Urinary bladder (tissue), 3 donors: ENCODE measurements at regions not wholly inside any gene's neighbourhood (a gene's known extent, or its start where the extent isn't known, plus 50 kb on each side); places are given as distances from the start of the nearest gene placed in this dataset.
"Not testable (repeated sequence)": the region's sequence is repeated elsewhere in the genome, so short reads cannot be mapped to it uniquely, and the experiment has no call there.

ENCODE experiments used
- DNase-seq: peaks from one replicate; pipeline ENCODE4 v3.0.0-alpha.2; 2015; ENCODE audit errors: extremely low spot score
- H3K27ac ChIP-seq: one replicate; pipeline ENCODE4 v1.5.1; 2013; ENCODE audit warnings: low read depth, mild to moderate bottlenecking, moderate library complexity
- H3K36me3 ChIP-seq: one replicate; pipeline ENCODE4 v1.6.1; 2013; ENCODE audit warnings: mild to moderate bottlenecking, moderate library complexity; ENCODE audit not compliant: insufficient read depth
- H3K4me1 ChIP-seq: one replicate; pipeline ENCODE4 v1.6.1; 2013; ENCODE audit warnings: mild to moderate bottlenecking, moderate library complexity; ENCODE audit not compliant: insufficient read depth
- H3K4me3 ChIP-seq: one replicate; pipeline ENCODE4 v1.5.1; 2013; ENCODE audit warnings: low read depth, low read length
- WGBS: extraction: QIAGEN DNeasy Blood & Tissue Kit; methylation state at CpG from one replicate; pipeline ENCODE4 v1.1.7; 2013; 5-methylcytosine and 5-hydroxymethylcytosine counted together
- donor health status: healthy with polysubstance abuse.
- donor health status: healthy.

DNA sequence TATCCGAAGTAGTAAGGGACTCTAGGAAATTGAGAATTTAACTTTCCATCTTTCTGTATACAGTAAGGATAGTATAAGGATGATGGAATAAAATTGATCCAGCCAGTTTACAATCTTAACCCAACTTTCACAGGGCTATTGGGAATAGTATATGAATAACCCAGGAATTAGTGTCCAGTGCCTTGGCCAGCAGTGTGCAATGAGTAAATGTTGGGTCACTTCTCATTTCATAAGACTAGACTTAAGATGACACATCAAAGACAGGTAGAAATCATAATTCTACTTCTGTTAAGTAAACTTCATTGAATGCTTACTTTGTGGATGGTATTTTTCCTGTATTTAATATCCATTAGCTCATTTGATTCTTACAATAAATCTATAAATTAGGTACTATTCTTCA lies 949.6 kb upstream of the GOT2 start:
- 94% methylated on average over 1 of the region's 1 CpG for WGBS
- Histone ChIP-seq H3K27ac (no peak overlapping the region), H3K4me3 (no peak overlapping the region), H3K36me3 (no peaks in the 10 kb centered on the region), H3K4me1 (no peaks in the 10 kb centered on the region)
- DNase-seq, result no peak

DNA sequence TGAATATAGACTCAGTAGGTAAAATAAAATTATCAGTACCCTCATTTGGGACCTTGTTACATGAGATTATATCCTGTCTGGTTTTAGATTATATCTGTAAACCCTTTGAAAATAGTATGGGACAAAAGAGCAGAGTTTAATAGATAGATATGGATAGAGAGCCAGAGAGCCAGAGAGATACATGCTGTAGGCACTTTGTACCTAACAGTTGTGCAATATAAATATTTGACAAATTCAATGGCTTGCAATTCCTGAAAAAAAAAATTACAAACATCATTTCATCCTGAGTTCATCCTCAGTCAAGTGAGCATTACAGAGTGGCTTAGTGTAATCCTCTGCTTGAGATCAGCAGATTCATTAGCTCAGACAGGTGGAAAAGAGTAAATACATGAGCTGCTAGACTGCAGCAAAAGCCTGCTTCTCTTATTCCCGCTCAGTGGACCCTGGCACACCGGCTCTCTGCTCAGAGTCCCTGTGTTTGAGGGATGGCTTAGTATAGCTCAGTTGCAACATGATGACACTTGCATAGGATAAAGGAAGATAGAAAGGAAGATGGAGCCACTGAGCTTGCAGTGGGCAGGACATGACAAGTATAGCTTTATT lies 931.6 kb upstream of the GOT2 start:
- WGBS, result 32% methylated on average over 2 of the region's 2 CpGs
- Histone ChIP-seq H3K4me1 (no peaks in the 10 kb centered on the region), H3K36me3 (no peaks in the 10 kb centered on the region), H3K27ac (no peak overlapping the region), H3K4me3 (no peak overlapping the region)
- no peak for DNase-seq

DNA sequence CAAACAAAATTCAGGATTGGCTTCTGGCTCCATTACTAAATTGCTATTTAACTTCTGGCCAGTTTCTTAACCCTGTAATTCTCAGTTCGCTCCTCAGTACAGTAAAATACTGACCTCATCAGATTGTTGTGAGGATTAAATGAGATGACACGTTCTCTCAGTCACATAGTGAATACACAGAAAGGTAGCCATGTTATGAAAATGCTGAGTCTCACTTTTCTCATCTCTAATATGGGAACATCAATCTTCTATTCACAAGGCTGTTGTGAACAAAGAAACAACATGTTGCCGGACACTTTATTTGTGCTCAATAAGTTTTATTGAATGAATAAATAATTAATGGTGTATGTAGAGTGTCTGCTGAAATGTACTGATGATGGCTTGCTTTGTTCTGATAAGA lies 924.5 kb upstream of the GOT2 start:
- 79% methylated on average over 3 of the region's 3 CpGs for WGBS
- DNase-seq, result no peak
- Histone ChIP-seq H3K4me1 (no peaks in the 10 kb centered on the region), H3K4me3 (no peak overlapping the region), H3K27ac (no peak overlapping the region), H3K36me3 (no peaks in the 10 kb centered on the region)

DNA sequence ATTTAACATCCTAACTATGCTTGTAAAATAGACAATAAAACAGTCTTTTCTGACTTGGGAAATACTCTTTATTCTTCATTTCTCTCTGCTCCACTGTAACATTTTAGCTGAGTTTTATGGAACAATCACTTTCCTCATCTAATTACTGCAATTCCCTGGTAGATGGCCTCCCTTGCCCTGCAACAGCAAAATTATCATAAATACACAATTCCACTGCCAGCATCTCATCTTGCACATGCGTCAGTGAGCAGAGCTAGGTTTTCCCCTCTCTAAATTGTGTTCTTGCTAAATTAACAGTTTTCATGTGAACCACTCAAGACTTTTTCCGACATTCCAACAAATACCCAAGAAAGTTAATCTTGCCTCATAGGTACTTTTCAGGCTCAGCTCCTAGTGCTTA lies 920.9 kb upstream of the GOT2 start:
- DNase-seq, result no peak
- 55% methylated on average over 2 of the region's 2 CpGs for WGBS
- H3K4me1 ChIP-seq, result no peaks in the 10 kb centered on the region
- no peaks in the 10 kb centered on the region for H3K36me3 ChIP-seq
- H3K27ac ChIP-seq, result no peak overlapping the region
- no peak overlapping the region for H3K4me3 ChIP-seq

DNA sequence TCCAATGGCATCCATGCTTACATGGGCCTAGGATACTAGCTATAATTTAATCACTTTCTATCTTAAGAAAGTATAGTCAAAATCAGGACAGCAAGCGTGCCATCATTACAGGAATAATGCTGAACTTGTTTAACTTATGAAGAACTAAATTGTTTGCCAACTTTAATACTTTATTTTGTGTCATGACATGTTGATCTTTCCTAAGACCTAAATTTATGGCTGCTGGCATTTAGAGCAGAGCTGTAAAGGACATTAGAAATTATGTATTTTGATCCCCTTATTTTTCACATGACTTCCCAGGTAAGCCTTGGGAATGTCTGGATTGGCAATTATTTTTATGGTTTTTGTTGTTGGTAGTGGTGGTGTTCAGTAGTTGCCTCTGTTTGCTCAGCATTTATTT lies 920.3 kb upstream of the GOT2 start:
- 21% methylated on average over 1 of the region's 1 CpG for WGBS
- H3K4me3 ChIP-seq, result no peak overlapping the region
- no peak overlapping the region for H3K27ac ChIP-seq
- H3K4me1 ChIP-seq, result no peaks in the 10 kb centered on the region
- H3K36me3 ChIP-seq, result no peaks in the 10 kb centered on the region
- no peak for DNase-seq

DNA sequence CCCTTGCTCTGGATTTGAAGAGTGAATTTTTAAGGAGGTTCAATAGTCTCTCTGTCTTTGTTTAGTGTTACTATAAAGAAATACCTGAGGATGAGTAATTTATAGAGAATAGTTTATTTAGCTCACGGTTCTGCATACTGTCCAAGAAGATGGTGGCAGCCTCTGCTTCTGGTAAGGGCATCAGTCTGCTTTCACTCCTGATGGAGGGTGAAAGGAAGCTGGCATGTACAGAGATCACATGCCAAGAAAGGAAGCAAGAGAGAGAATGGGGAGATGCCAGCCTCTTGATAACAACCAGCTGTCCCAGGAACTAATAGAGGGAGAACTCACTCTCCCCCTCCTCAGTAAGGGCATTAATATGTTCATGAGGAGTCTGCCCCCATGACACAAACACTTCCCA lies 917.5 kb upstream of the GOT2 start:
- no peak for DNase-seq
- no peak overlapping the region for H3K27ac ChIP-seq
- WGBS, result 55% methylated on average over 1 of the region's 1 CpG
- H3K36me3 ChIP-seq, result no peaks in the 10 kb centered on the region
- H3K4me1 ChIP-seq, result no peaks in the 10 kb centered on the region
- no peak overlapping the region for H3K4me3 ChIP-seq

DNA sequence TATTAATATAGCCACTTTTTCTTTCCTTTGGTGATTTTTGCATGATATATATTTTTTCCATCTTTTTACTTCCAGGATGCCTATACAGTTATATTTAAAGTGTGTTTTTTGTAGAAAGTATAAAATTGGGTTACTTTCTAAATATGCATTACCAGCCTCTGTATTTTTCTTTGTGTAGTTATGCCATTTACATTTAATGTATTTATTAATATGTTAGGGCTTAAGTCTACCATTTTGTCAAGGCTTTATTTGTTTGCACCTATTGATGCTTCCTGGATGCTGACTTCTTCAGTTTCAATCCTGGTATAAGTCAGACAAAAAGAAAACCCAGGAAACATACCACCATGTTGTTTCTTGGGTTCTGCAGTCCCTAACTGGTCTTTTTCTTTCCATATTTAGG lies 911.1 kb upstream of the GOT2 start:
- Histone ChIP-seq H3K4me3 (no peak overlapping the region), H3K36me3 (no peaks in the 10 kb centered on the region), H3K4me1 (no peaks in the 10 kb centered on the region), H3K27ac (no peak overlapping the region)
- no peak for DNase-seq

DNA sequence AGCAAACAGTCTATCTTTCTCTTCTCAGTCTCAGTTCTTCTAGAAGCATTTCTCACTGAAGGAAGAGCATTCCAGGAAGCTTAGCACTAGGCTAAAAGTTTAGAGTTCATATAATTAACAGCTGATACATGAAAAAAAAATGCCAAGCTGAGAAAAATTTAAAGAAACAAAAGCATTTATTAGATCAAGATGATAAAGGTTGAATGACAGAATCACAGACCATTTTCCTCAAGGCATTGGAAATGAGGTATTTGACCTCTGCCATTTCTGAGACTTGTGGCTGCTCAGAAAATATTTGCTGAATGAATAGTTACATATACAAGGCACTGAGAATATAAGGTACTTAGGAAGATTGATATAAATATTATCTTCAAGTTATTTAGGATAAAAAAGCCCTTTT lies 901.6 kb upstream of the GOT2 start:
- Histone ChIP-seq H3K27ac (no peak overlapping the region), H3K36me3 (no peaks in the 10 kb centered on the region), H3K4me1 (no peaks in the 10 kb centered on the region), H3K4me3 (no peak overlapping the region)
- DNase-seq, result no peak

DNA sequence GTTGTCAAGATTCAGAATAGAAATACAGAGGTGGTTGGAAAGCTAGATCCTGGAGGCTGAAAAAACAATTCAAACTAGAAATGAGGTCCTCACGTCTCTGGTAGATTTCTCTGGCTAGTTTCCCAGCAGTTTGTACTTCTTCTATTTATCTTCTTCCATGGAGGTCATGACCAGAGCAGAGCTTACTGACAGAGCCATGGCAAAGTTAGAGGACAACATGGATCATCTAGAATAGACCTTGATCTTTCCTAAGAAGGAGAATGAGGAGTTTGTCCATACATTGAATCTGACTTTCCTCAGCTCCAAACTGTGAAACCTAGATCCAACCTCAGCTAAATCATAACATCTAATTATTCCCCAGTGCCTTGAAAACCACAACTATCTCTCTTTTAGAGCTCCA lies 900.8 kb upstream of the GOT2 start:
- no peak for DNase-seq
- no peaks in the 10 kb centered on the region for H3K36me3 ChIP-seq
- H3K4me1 ChIP-seq, result no peaks in the 10 kb centered on the region
- no peak overlapping the region for H3K4me3 ChIP-seq
- no peak overlapping the region for H3K27ac ChIP-seq
- 29% methylated on average over 1 of the region's 1 CpG for WGBS

DNA sequence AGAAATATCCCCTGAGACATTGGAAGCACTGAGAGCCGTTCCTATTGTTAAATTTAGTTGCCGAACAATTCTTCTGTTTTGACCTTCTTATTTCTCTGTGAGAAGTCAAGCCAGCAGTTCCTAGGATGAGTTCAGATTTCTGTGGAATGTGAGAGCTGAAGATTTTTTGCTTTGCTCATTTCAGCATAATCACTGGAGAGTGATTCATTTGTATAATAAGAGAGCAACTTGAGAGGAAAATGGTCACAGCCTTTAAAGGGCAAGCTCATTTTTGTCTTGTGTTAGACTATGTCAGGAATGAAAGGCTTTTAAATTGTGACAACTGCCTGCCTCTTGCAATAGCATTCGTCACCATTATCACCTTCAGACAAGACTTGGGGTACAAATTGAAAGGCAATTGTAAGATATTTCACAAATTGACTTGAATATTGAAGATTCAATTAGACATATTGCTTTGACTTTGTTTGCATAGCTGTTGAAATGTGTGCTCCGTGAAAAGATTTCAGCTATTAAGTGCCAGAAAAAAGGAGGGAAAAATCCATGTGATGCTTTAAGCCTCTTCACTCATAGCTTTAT lies 900.0 kb upstream of the GOT2 start:
- 34% methylated on average over 4 of the region's 4 CpGs for WGBS
- Histone ChIP-seq H3K27ac (no peak overlapping the region), H3K4me1 (no peaks in the 10 kb centered on the region), H3K36me3 (no peaks in the 10 kb centered on the region), H3K4me3 (no peak overlapping the region)
- DNase-seq, result no peak

DNA sequence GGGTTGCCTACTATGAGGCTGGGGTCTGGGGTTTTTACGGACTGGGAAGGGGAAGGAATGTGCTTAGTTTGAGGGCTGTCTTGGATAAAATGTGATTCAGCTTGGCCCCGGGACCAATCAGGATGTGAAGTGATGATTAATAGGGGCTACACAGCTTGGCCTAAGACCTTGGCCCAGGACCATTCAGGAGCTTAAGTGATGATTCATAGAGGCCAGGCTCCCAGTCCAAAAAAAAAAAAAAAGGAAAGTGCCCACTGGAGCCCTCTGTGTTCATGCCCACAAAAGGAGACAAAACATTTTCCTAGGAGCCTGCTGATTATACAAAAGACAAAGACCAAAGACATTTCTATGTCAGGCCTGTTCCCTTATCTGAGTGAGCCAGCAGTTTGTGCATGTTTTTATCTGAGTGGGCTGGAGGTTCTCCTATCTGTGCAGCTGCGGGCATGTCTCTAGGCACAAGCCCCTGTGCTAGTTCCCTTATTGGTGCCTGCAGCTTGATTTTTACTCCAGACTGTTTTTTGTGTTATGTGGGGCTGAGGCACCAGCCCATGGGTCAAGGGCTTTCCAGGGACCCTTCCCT lies 898.2 kb upstream of the GOT2 start:
- WGBS, result 45% methylated on average over 3 of the region's 3 CpGs
- Histone ChIP-seq H3K4me3 (no peak overlapping the region), H3K4me1 (no peaks in the 10 kb centered on the region), H3K27ac (no peak overlapping the region), H3K36me3 (no peaks in the 10 kb centered on the region)
- no peak for DNase-seq

DNA sequence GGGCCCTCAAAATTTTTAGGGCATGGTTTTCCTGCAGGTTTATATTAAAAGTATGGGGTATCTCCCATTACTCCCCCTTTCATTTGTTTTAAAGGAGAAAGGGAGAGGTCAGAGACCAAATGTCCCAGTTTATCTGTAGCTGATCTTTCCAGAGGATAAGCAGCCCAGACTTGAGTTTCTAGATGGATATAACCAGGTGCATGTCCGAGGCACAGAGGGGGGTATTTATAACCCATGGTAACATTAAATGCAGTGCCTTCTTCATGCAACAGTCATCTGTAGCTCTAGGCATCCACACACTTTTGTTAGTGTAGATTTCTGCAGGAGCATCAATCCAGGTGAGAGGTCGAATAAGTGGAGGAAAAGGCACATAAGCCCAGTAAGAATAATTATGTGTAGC lies 890.3 kb upstream of the GOT2 start:
- not testable (repeated sequence) for DNase-seq

DNA sequence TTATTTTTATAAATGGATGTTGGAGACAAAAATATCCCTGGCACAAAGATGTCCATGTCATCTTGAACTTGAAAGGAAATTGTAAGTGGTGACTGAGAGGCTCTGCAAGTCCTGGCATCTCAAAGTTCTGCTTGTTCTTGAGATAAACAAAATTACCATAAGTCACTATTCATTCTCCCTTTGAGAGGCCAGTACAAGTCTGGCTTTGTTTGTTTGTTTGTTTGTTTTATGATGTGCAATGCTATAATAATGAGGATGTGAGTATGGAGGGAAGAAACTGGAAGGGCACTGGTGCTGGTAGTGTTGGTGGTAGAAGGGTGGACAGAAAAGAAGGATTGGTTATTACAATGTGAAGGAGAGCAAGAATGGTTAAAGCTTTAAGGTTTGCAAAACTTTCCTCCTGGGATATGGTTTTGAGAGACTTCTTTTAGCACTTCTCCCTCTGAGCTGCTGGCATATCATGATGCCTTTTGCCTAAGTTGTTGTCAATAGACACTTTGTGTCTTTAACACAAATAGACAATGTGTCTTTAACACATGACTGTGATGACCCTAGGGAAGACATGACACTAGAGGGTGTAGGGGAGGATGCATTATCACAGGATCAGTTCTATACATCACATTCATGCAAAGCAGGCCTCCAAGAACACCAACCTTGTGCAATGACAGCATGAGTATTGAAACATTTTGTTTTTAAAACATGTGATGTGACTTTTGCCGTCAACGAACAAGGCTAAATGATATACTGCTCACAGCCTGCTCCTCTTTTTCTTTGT lies 880.5 kb upstream of the GOT2 start:
- 84% methylated on average over 2 of the region's 2 CpGs for WGBS
- no peak overlapping the region for H3K27ac ChIP-seq
- no peak overlapping the region for H3K4me3 ChIP-seq
- no peak for DNase-seq
- no peaks in the 10 kb centered on the region for H3K4me1 ChIP-seq
- H3K36me3 ChIP-seq, result no peaks in the 10 kb centered on the region

More for the DNA sequence above, 890.3 kb upstream of the GOT2 start:
- H3K4me3 ChIP-seq, H3K27ac ChIP-seq, H3K36me3 ChIP-seq, H3K4me1 ChIP-seq: not testable (repeated sequence)
- WGBS, result 70% methylated on average over 2 of the region's 2 CpGs

DNA sequence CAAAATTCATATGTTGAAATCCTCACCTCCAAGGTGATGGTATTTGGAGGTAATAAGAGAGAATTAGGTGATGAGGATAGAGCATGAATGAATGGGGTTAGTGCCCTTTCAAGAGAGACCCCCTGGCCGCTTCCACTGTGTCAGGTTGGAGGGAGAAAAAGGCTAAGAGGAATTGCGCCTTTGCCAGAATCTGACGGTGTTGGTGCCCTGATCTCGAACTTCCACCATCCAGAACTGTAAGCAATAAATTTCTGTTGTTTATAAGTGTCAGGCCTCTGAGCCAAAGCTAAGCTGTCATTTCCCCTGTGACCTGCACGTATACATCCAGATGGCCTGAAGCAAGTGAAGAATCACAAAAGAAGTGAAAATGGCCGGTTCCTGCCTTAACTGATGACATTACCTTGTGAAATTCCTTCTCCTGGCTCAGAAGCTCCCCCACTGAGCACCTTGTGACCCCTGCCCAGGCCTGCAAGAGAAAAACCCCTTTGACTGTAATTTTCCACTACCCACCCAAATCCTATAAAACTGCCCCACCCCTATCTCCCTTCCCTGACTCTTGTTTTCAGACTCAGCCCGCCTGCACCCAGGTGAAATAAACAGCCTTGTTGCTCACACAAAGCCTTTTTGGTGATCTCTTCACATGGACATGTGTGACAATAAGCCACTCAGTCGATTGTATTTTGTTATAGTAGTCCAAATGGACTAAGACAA lies 878.9 kb upstream of the GOT2 start:
- not testable (repeated sequence) for DNase-seq

More for the DNA sequence above, 878.9 kb upstream of the GOT2 start:
- H3K36me3 ChIP-seq, H3K4me1 ChIP-seq, H3K27ac ChIP-seq, H3K4me3 ChIP-seq: not testable (repeated sequence)
- 44% methylated on average over 8 of the region's 8 CpGs for WGBS
